ENCODE measurements at regions not wholly inside any gene's neighbourhood (a gene's known extent, or its start where the extent isn't known, plus 50 kb on each side); places are given as distances from the start of the nearest gene placed in this dataset.

DNA sequence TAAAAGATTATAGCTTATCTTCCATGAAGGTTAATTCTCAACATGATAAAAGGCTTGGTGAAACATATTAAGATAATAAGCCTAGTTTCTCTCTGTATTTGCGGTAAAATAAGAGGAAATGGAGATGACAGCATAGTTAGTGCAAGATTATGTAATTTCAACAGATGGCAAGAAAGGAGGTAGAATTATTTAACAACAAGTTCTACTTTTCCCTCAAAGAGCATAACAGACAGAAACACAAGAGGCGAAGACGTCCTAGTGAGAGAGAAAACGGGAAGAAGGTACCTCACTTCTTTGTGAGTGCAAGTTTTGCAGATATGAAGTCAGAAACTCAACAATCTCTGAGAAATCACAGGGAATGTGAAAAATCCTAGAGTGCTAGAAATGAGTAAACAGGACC lies 144.8 kb upstream of the ADCY2 start:
- TF ChIP-seq, protein P1, sequence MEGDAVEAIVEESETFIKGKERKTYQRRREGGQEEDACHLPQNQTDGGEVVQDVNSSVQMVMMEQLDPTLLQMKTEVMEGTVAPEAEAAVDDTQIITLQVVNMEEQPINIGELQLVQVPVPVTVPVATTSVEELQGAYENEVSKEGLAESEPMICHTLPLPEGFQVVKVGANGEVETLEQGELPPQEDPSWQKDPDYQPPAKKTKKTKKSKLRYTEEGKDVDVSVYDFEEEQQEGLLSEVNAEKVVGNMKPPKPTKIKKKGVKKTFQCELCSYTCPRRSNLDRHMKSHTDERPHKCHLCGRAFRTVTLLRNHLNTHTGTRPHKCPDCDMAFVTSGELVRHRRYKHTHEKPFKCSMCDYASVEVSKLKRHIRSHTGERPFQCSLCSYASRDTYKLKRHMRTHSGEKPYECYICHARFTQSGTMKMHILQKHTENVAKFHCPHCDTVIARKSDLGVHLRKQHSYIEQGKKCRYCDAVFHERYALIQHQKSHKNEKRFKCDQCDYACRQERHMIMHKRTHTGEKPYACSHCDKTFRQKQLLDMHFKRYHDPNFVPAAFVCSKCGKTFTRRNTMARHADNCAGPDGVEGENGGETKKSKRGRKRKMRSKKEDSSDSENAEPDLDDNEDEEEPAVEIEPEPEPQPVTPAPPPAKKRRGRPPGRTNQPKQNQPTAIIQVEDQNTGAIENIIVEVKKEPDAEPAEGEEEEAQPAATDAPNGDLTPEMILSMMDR (IDR thresholded peaks at IDR 0.05), result no peak
- TF ChIP-seq POLR2AphosphoS5 (IDR thresholded peaks at IDR 0.05; ENCODE audit: low read depth, low read length) (no peak), SIN3A (IDR thresholded peaks at IDR 0.05; ENCODE audit: borderline replicate concordance, insufficient read depth, low read depth, low read length) (no peak), TCF7L2 (IDR thresholded peaks at IDR 0.05; ENCODE audit: low read depth, low read length) (no peak)
- TF ChIP-seq, protein P2, sequence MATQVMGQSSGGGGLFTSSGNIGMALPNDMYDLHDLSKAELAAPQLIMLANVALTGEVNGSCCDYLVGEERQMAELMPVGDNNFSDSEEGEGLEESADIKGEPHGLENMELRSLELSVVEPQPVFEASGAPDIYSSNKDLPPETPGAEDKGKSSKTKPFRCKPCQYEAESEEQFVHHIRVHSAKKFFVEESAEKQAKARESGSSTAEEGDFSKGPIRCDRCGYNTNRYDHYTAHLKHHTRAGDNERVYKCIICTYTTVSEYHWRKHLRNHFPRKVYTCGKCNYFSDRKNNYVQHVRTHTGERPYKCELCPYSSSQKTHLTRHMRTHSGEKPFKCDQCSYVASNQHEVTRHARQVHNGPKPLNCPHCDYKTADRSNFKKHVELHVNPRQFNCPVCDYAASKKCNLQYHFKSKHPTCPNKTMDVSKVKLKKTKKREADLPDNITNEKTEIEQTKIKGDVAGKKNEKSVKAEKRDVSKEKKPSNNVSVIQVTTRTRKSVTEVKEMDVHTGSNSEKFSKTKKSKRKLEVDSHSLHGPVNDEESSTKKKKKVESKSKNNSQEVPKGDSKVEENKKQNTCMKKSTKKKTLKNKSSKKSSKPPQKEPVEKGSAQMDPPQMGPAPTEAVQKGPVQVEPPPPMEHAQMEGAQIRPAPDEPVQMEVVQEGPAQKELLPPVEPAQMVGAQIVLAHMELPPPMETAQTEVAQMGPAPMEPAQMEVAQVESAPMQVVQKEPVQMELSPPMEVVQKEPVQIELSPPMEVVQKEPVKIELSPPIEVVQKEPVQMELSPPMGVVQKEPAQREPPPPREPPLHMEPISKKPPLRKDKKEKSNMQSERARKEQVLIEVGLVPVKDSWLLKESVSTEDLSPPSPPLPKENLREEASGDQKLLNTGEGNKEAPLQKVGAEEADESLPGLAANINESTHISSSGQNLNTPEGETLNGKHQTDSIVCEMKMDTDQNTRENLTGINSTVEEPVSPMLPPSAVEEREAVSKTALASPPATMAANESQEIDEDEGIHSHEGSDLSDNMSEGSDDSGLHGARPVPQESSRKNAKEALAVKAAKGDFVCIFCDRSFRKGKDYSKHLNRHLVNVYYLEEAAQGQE (IDR thresholded peaks at IDR 0.05; ENCODE audit: insufficient read depth in 1 of 2, low read depth in 2 of 2, low read length in 1 of 2), result no peak

Measured in Panc1 (cell line).